ENCODE measurements at regions not wholly inside any gene's neighbourhood (a gene's known extent, or its start where the extent isn't known, plus 50 kb on each side); places are given as distances from the start of the nearest gene placed in this dataset.

DNA sequence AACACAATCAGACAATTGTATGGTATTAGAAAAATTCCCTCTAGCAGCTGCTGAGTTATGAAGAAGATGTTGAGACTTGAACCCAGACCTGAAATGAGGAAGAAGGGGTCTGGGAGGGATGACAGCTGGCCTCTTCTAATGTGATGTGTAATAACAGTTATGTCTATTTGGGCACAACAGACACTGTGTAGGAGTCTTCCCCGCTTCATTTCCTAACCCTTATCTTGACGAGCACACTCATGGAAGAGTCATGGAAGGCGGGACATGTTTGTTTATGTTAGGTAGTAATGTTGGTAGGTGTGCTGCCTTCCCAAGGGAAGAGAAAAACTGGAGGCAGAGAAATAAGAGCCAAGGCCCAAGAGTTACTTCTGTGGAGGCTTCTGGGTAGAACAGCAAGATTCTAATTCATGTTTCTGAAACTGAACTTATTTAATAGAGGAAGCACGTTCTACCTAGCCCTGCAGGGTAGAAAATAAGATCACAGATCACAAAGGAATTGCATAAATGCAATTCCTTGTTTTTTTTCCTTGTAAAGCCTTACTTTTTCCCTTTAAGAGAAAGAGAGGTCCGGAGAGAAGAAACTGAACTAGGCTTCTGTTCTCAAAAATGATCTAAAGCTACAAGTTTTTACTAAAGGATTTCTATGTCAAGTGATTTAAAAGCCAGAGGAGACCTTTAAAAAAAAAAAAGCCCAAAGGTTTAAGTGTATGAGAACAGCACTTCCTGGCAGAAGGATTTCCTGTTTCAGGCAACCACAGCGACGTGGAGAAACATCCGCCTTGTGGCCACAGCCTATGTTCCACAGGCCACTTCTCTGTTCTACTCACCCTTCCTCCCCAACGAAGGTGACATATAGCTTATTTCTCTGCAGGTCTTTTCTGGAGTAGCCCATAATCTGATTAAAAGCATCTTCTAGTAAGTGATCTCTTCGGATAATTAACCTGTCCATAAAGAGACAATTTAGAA is 68.5 kb upstream of the STK17B start:
- 50 to 59% methylated on average over 10 of the region's 10 CpGs for WGBS, 2 donors
- no peak for TF ChIP-seq POLR2A (IDR thresholded peaks at IDR 0.05)
- TF ChIP-seq, protein P1, sequence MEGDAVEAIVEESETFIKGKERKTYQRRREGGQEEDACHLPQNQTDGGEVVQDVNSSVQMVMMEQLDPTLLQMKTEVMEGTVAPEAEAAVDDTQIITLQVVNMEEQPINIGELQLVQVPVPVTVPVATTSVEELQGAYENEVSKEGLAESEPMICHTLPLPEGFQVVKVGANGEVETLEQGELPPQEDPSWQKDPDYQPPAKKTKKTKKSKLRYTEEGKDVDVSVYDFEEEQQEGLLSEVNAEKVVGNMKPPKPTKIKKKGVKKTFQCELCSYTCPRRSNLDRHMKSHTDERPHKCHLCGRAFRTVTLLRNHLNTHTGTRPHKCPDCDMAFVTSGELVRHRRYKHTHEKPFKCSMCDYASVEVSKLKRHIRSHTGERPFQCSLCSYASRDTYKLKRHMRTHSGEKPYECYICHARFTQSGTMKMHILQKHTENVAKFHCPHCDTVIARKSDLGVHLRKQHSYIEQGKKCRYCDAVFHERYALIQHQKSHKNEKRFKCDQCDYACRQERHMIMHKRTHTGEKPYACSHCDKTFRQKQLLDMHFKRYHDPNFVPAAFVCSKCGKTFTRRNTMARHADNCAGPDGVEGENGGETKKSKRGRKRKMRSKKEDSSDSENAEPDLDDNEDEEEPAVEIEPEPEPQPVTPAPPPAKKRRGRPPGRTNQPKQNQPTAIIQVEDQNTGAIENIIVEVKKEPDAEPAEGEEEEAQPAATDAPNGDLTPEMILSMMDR (IDR thresholded peaks at IDR 0.05), result no peak

GRCh38 chr2:196241175-196241574 is 69.8 kb upstream of the STK17B start:
- DNase-seq (ENCODE audit: low spot score in 2 of 2), result no peak
- intact Hi-C loops (cut with DNase I; ENCODE audit: low total_unique reads), result no loop called here
- TF ChIP-seq, protein P1 (IDR thresholded peaks at IDR 0.05), result no peak
- no peak for TF ChIP-seq POLR2A (IDR thresholded peaks at IDR 0.05)
- 88 to 89% methylated on average over 3 of the region's 3 CpGs for WGBS, 2 donors
- no peak overlapping the region for H3K4me3 ChIP-seq (ENCODE audit: low read depth, poor library complexity, severe bottlenecking)

More for the DNA sequence above, 68.5 kb upstream of the STK17B start:
- intact Hi-C loops (cut with DNase I; ENCODE audit: low total_unique reads), result no loop called here
- DNase-seq (ENCODE audit: low spot score in 2 of 2), result peak; percentile 65 to 90
- no peak overlapping the region for H3K4me3 ChIP-seq (ENCODE audit: low read depth, poor library complexity, severe bottlenecking)

DNA sequence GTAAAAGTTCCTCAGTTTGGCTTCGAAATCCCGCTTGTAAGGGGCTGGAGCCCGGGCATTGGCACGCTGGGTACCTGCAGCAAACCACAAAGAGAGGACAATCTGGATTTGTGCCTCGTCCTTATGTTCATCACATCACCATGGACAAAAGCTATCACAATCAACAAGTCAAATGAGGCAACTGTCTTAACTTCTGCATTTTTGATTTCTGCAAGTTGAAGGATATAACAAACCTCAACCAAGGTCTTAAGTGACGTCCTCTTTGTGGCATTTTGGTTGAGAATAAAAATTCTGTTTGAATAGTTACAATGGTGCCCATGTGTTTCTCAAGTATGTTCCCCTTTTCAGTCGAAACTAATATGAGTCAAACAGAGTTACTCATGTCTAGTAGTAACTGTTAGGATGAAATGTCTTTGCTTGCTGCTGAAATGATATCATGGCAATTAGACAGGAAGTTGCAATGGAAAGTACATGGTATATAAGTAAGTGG is 70.8 kb upstream of the STK17B start:
- TF ChIP-seq, protein P1 (IDR thresholded peaks at IDR 0.05), result no peak
- no peak for TF ChIP-seq POLR2A (IDR thresholded peaks at IDR 0.05)
- WGBS, 2 donors, result 71 to 86% methylated on average over 7 of the region's 7 CpGs
- intact Hi-C loops (cut with DNase I; ENCODE audit: low total_unique reads), result no loop called here
- DNase-seq (ENCODE audit: low spot score in 2 of 2), result no peak
- H3K4me3 ChIP-seq (ENCODE audit: low read depth, poor library complexity, severe bottlenecking), result no peak overlapping the region

DNA sequence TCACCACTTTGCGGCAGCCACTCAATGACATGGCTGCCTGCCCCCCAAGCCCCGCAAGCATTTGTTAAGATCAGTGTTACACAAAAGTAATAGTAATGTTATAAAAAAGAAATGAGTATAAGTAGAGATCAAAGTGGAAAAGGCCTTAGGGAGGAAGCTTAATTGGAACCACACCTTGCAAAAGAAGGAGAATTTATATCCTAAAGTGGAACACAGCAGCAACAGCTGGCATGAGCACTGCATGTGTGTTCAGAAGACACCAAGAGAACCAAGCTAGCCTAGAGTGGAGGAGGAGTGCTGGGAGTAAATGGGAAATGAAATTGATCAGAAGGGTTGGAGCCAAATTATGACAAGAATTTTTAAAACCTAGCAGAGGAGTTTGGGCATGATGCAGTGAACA is 73.1 kb upstream of the STK17B start:
- WGBS, 2 donors, result 48 to 54% methylated on average over 2 of the region's 2 CpGs
- no peak overlapping the region for H3K4me3 ChIP-seq (ENCODE audit: low read depth, poor library complexity, severe bottlenecking)
- TF ChIP-seq, protein P1 (IDR thresholded peaks at IDR 0.05), result no peak
- TF ChIP-seq POLR2A (IDR thresholded peaks at IDR 0.05), result no peak
- DNase-seq (ENCODE audit: low spot score in 2 of 2), result no peak
- intact Hi-C loops (cut with DNase I; ENCODE audit: low total_unique reads), result no loop called here

- intact Hi-C loops (cut with DNase I; ENCODE audit: low total_unique reads), result no loop called here
- H3K4me3 ChIP-seq (ENCODE audit: low read depth, poor library complexity, severe bottlenecking), result no peak overlapping the region
- whole genome bisulfite sequencing, 2 donors, result 66 to 75% methylated on average over 4 of the region's 4 CpGs
- DNase-seq (ENCODE audit: low spot score in 2 of 2), result no peak
- TF ChIP-seq, protein P1 (IDR thresholded peaks at IDR 0.05), result no peak
- no peak for TF ChIP-seq POLR2A (IDR thresholded peaks at IDR 0.05)
Measured at GRCh38 chr2:196244966-196245365, 73.6 kb upstream of the STK17B start.

Data from lower leg skin (tissue), 4 donors.